Caki2 (cell line): ENCODE measurements at regions not wholly inside any gene's neighbourhood (a gene's known extent, or its start where the extent isn't known, plus 50 kb on each side); places are given as distances from the start of the nearest gene placed in this dataset.
"Not testable (repeated sequence)": the region's sequence is repeated elsewhere in the genome, so short reads cannot be mapped to it uniquely, and the experiment has no call there.

ENCODE experiments used
- DNase-seq: peaks from one replicate; pipeline ENCODE4 v3.0.0-alpha.2; 2015; ENCODE audit warnings: low read depth
- in situ Hi-C: cut with HindIII; loops from 2 replicates; pipeline ENCODE4 v1.10.0; 2016; ENCODE audit warnings: low sequenced_read_pairs, low pct_unique_long_range_greater_than_20kb, mixed read lengths

- in situ Hi-C loops: no loop called here
- DNase-seq: no peak
Observed at GRCh38 chrY:18909846-18910245, 136.3 kb upstream of the HSFY2 start.

- in situ Hi-C loops: not testable (repeated sequence)
- DNase-seq: peak; percentile 26
Observed at GRCh38 chrY:18906198-18906597, 132.7 kb upstream of the HSFY2 start.

GRCh38 chrY:18904296-18904695, 130.8 kb upstream of the HSFY2 start:
- in situ Hi-C loops: no loop called here
- DNase-seq: no peak

DNA sequence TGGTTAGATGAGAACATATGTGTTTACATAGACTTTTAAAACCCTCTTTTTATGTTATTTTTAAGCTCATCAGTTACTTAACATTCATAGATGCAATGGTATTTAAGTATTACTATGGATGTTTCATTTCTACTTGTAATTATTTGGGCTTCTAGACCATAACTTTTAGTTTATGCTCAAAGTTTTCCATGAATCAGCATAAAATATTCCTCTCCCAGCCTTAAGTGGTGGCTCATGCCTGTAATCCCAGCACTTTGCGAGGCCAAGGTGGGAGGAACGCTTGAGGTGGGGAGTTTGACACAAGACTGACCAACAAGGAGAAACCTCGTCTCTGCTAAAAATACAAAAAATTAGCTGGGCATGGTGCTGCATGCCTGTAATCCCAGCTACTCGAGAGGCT, 118.5 kb upstream of the HSFY2 start:
- no peak for DNase-seq
- in situ Hi-C loops: no loop called here

- in situ Hi-C loops: no loop called here
- DNase-seq: no peak
Observed at GRCh38 chrY:18889548-18889947, 116.0 kb upstream of the HSFY2 start.

- peak; percentile 43 for DNase-seq
- in situ Hi-C loops: no loop called here
Observed at GRCh38 chrY:18884748-18885147, 111.2 kb upstream of the HSFY2 start.

DNA sequence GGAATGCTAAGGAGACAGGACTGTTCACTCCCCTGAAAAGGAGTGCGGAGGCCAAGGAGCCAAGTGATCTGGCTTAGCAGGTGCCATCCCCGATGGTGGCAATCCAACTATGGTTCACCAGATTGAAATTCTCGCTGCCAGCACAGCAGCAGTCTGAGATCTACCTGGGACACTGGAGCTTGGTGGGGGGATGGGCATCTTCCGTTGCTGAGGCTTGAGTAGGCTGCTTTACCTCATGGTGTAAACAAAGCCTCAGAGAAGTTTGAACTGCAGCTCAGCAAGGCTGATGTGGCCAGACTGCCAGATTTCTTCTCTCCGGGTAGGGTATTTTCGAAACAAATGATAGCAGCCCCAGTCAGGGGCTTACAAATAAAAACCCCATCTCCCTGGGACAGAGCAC, 95.6 kb upstream of the HSFY2 start:
- in situ Hi-C loops, DNase-seq: not testable (repeated sequence)

- DNase-seq, in situ Hi-C loops: not testable (repeated sequence)
Observed at GRCh38 chrY:18866887-18867551, 93.5 kb upstream of the HSFY2 start.

GRCh38 chrY:18860856-18861255, 87.3 kb upstream of the HSFY2 start:
- DNase-seq, in situ Hi-C loops: not testable (repeated sequence)

DNA sequence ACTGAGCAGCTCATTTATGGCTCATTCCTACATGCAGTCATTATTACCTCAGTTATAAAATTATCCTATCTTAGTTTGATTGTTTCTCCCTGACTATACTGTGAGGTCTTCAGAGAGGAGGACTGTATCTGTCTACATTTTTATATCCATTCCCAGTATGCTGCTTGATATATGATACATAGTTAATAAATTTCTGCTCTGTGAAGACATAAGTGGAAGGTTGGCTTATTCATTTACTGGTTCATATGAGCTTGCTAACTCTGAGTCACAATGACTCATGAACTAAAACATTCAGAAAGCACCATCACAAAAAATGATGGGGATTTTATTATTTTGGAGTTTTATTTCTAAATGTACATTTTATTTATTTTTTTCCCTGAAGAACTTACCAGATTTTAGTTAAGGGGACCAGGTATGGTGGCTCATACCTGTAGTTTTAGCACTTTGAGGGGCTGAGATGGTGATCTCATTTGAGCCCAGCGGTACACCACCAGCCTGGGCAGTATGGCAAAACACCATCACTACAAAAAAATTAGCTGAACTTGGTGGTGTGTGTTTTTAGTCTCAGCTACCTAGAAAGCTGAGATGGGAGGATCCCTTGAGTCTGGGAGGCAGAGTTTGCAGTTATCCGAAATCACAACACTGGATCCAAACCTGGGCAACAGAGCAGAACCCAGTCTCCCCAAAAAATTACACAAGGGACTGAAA, 85.1 kb upstream of the HSFY2 start:
- in situ Hi-C loops: not testable (repeated sequence)

DNA sequence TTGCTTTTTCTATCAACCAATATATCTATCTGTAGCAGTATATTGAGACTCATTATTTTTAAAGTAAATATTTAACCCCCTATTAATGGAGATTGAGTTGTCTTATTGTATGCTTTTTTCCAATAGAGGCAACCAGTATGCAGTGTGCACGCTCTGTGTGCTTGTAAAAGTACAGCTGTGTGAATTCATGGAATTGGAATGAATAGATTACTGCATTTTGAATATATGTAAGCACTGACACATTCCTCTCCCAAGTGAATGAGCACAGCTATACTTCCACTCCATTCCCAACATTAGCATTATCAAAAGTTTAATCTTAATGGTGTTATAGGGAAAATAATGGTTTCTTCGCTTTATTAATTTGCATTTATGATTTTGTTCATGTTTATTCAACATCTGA, 81.6 kb upstream of the HSFY2 start:
- DNase-seq, in situ Hi-C loops: not testable (repeated sequence)

More for the DNA sequence above, 85.1 kb upstream of the HSFY2 start:
- DNase-seq: not testable (repeated sequence)

DNA sequence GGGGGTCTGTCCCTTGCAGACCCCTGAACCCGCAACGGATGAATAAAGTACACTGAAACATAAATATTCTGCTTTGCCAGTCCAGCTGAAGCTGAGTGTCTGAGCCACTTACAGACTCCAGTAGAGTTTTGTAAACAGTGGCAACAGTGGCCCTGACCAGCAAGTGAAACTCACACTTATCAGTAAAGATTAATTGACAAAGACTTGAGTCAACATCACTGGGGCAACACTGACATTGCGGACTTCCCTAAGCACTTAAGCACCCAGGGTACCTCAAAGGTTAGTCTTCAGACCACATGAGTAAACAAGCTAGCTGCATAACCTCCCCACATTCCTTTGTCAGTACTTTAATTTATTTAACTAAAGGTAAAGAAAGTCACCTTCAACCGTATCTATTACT, 79.8 kb upstream of the HSFY2 start:
- DNase-seq, in situ Hi-C loops: not testable (repeated sequence)

GRCh38 chrY:18836643-18837042, 63.1 kb upstream of the HSFY2 start:
- DNase-seq, in situ Hi-C loops: not testable (repeated sequence)
